Heart left ventricle (tissue), 13 donors: ENCODE measurements at regions not wholly inside any gene's neighbourhood (a gene's known extent, or its start where the extent isn't known, plus 50 kb on each side); places are given as distances from the start of the nearest gene placed in this dataset.

Source experiments
- CTCF ChIP-seq, 12 donors: fragments of 200-600 bp; sonication (generic) in 4 of 12; IDR thresholded peaks; one replicate each; pipeline versions ENCODE4 v1.5.0 to v1.8.0; 2018 to 2022; ENCODE audit warnings: antibody characterized with exemption in 12 of 12, mild to moderate bottlenecking in 5 of 12
- POLR2A ChIP-seq, 2 donors: fragments of 450-650 bp; IDR thresholded peaks; one replicate each; pipeline ENCODE4 v1.6.1; 2017; ENCODE audit warnings: antibody characterized with exemption in 2 of 2, mild to moderate bottlenecking in 2 of 2, moderate library complexity in 2 of 2
- donor health status: ischemic (EF 13 %, LVEDD 7.1; RV severe dilation, severe dysfunction).
- donor health status: DM: no; HTN: yes; CAD: no.
- donor health status: DM: no; HTN: no; CAD: no.
- donor health status: ischemic (EF 25% LVEDD 6.9; RV normal size, moderate dysfunction).
- donor health status: ischemic (EF 25% LVEDD 5.7; RV mildly dilated, moderate dysfunction).
- donor health status: ischemic (EF 35%, LVEDD 5.7; RV mildly dilated, moderate dysfunction).
- donor health status: nonischemic (EF 11% LVEDD 7.7; RV severe dilation, severe dysfunction).
- donor health status: DM: yes; HTN: yes; CAD: no.
- donor health status: PGD.
- donor health status: ischemic (EF 29% LVEDD 5.4; RV normal size, mild dysfunction).
- donor health status: nonischemic (EF 23%, LVEDD 6.1; RV moderate dilation, normal function).

- TF ChIP-seq CTCF (IDR thresholded peaks at IDR 0.05) (peak in 1 of 12 donors; percentile 17), POLR2A (IDR thresholded peaks at IDR 0.05) (no peak)
These were observed 268.2 kb upstream of the TAS2R1 start for GRCh38 chr5:9898319-9898718.
